ENCODE measurements at regions not wholly inside any gene's neighbourhood (a gene's known extent, or its start where the extent isn't known, plus 50 kb on each side); places are given as distances from the start of the nearest gene placed in this dataset.
"Not testable (repeated sequence)": the region's sequence is repeated elsewhere in the genome, so short reads cannot be mapped to it uniquely, and the experiment has no call there.

- Histone ChIP-seq H3K36me3 (ENCODE audit: insufficient read depth, low read depth, low read length) (no peaks in the 10 kb centered on the region), H3K4me1 (ENCODE audit: insufficient read depth, low read length) (no peaks in the 10 kb centered on the region), H3K4me3 (ENCODE audit: low read length) (no peak overlapping the region), H3K9me3 (ENCODE audit: insufficient read depth, low read depth, low read length) (no peaks in the 10 kb centered on the region), H3K9ac (ENCODE audit: low read depth, low read length) (no peak overlapping the region), H3K27ac (ENCODE audit: low read length) (no peak overlapping the region), H3K27me3 (ENCODE audit: insufficient read depth, low read length) (no peaks in the 10 kb centered on the region)
Measured at GRCh38 chr10:130352291-130352645, 216.1 kb downstream of the GLRX3 start.

- H3K9ac ChIP-seq (ENCODE audit: low read depth, low read length): no peak overlapping the region
- H3K27me3 ChIP-seq (ENCODE audit: insufficient read depth, low read length): no peaks in the 10 kb centered on the region
- no peaks in the 10 kb centered on the region for H3K9me3 ChIP-seq (ENCODE audit: insufficient read depth, low read depth, low read length)
- no peak overlapping the region for H3K27ac ChIP-seq (ENCODE audit: low read length)
- no peaks in the 10 kb centered on the region for H3K36me3 ChIP-seq (ENCODE audit: insufficient read depth, low read depth, low read length)
- H3K4me1 ChIP-seq (ENCODE audit: insufficient read depth, low read length): no peaks in the 10 kb centered on the region
- no peak overlapping the region for H3K4me3 ChIP-seq (ENCODE audit: low read length)
Measured at GRCh38 chr10:130353928-130354572, 217.9 kb downstream of the GLRX3 start.

GRCh38 chr10:130354573-130354954, 218.4 kb downstream of the GLRX3 start:
- no peaks in the 10 kb centered on the region for H3K4me1 ChIP-seq (ENCODE audit: insufficient read depth, low read length)
- H3K27ac ChIP-seq (ENCODE audit: low read length): no peak overlapping the region
- H3K4me3 ChIP-seq (ENCODE audit: low read length): no peak overlapping the region
- H3K27me3 ChIP-seq (ENCODE audit: insufficient read depth, low read length): no peaks in the 10 kb centered on the region
- no peaks in the 10 kb centered on the region for H3K9me3 ChIP-seq (ENCODE audit: insufficient read depth, low read depth, low read length)
- H3K36me3 ChIP-seq (ENCODE audit: insufficient read depth, low read depth, low read length): no peaks in the 10 kb centered on the region
- no peak overlapping the region for H3K9ac ChIP-seq (ENCODE audit: low read depth, low read length)

- H3K27me3 ChIP-seq (ENCODE audit: insufficient read depth, low read length): no peaks in the 10 kb centered on the region
- no peak overlapping the region for H3K4me3 ChIP-seq (ENCODE audit: low read length)
- no peaks in the 10 kb centered on the region for H3K4me1 ChIP-seq (ENCODE audit: insufficient read depth, low read length)
- no peaks in the 10 kb centered on the region for H3K9me3 ChIP-seq (ENCODE audit: insufficient read depth, low read depth, low read length)
- no peaks in the 10 kb centered on the region for H3K36me3 ChIP-seq (ENCODE audit: insufficient read depth, low read depth, low read length)
- H3K27ac ChIP-seq (ENCODE audit: low read length): no peak overlapping the region
- no peak overlapping the region for H3K9ac ChIP-seq (ENCODE audit: low read depth, low read length)
Measured at GRCh38 chr10:130354976-130355795, 219.0 kb downstream of the GLRX3 start.

GRCh38 chr10:130356429-130356828, 220.2 kb downstream of the GLRX3 start:
- not testable (repeated sequence) for H3K4me3 ChIP-seq (ENCODE audit: low read length); H3K27me3 ChIP-seq (ENCODE audit: insufficient read depth, low read length); H3K4me1 ChIP-seq (ENCODE audit: insufficient read depth, low read length); H3K9ac ChIP-seq (ENCODE audit: low read depth, low read length); H3K9me3 ChIP-seq (ENCODE audit: insufficient read depth, low read depth, low read length); H3K27ac ChIP-seq (ENCODE audit: low read length); H3K36me3 ChIP-seq (ENCODE audit: insufficient read depth, low read depth, low read length)

GRCh38 chr10:130357226-130357625, 221.0 kb downstream of the GLRX3 start:
- Histone ChIP-seq H3K27me3 (ENCODE audit: insufficient read depth, low read length) (no peaks in the 10 kb centered on the region), H3K36me3 (ENCODE audit: insufficient read depth, low read depth, low read length) (no peaks in the 10 kb centered on the region), H3K4me3 (ENCODE audit: low read length) (no peak overlapping the region)

GRCh38 chr10:130357951-130358350, 221.8 kb downstream of the GLRX3 start:
- Histone ChIP-seq H3K36me3 (ENCODE audit: insufficient read depth, low read depth, low read length) (no peaks in the 10 kb centered on the region), H3K4me1 (ENCODE audit: insufficient read depth, low read length) (no peaks in the 10 kb centered on the region), H3K9ac (ENCODE audit: low read depth, low read length) (no peak overlapping the region), H3K27ac (ENCODE audit: low read length) (no peak overlapping the region), H3K9me3 (ENCODE audit: insufficient read depth, low read depth, low read length) (no peaks in the 10 kb centered on the region), H3K27me3 (ENCODE audit: insufficient read depth, low read length) (no peaks in the 10 kb centered on the region), H3K4me3 (ENCODE audit: low read length) (no peak overlapping the region)

More at GRCh38 chr10:130357226-130357625, 221.0 kb downstream of the GLRX3 start:
- no peak overlapping the region for H3K27ac ChIP-seq (ENCODE audit: low read length)
- no peak overlapping the region for H3K9ac ChIP-seq (ENCODE audit: low read depth, low read length)
- no peaks in the 10 kb centered on the region for H3K4me1 ChIP-seq (ENCODE audit: insufficient read depth, low read length)
- H3K9me3 ChIP-seq (ENCODE audit: insufficient read depth, low read depth, low read length): no peaks in the 10 kb centered on the region

GRCh38 chr10:130358981-130359650, 222.9 kb downstream of the GLRX3 start:
- H3K4me3 ChIP-seq (ENCODE audit: low read length): no peak overlapping the region
- no peaks in the 10 kb centered on the region for H3K27me3 ChIP-seq (ENCODE audit: insufficient read depth, low read length)
- H3K36me3 ChIP-seq (ENCODE audit: insufficient read depth, low read depth, low read length): no peaks in the 10 kb centered on the region
- H3K4me1 ChIP-seq (ENCODE audit: insufficient read depth, low read length): no peaks in the 10 kb centered on the region
- no peak overlapping the region for H3K9ac ChIP-seq (ENCODE audit: low read depth, low read length)
- no peak overlapping the region for H3K27ac ChIP-seq (ENCODE audit: low read length)
- H3K9me3 ChIP-seq (ENCODE audit: insufficient read depth, low read depth, low read length): no peaks in the 10 kb centered on the region

- Histone ChIP-seq H3K36me3 (ENCODE audit: insufficient read depth, low read depth, low read length) (no peaks in the 10 kb centered on the region), H3K27ac (ENCODE audit: low read length) (no peak overlapping the region)
Measured at GRCh38 chr10:130359711-130360110, 223.5 kb downstream of the GLRX3 start.

GRCh38 chr10:130360826-130361311, 224.7 kb downstream of the GLRX3 start:
- Histone ChIP-seq H3K9ac (ENCODE audit: low read depth, low read length) (no peak overlapping the region), H3K36me3 (ENCODE audit: insufficient read depth, low read depth, low read length) (no peaks in the 10 kb centered on the region), H3K9me3 (ENCODE audit: insufficient read depth, low read depth, low read length) (no peaks in the 10 kb centered on the region), H3K27ac (ENCODE audit: low read length) (no peak overlapping the region), H3K27me3 (ENCODE audit: insufficient read depth, low read length) (no peaks in the 10 kb centered on the region), H3K4me1 (ENCODE audit: insufficient read depth, low read length) (no peaks in the 10 kb centered on the region), H3K4me3 (ENCODE audit: low read length) (no peak overlapping the region)

More at GRCh38 chr10:130359711-130360110, 223.5 kb downstream of the GLRX3 start:
- Histone ChIP-seq H3K9ac (ENCODE audit: low read depth, low read length) (no peak overlapping the region), H3K4me1 (ENCODE audit: insufficient read depth, low read length) (no peaks in the 10 kb centered on the region), H3K9me3 (ENCODE audit: insufficient read depth, low read depth, low read length) (no peaks in the 10 kb centered on the region), H3K4me3 (ENCODE audit: low read length) (no peak overlapping the region), H3K27me3 (ENCODE audit: insufficient read depth, low read length) (no peaks in the 10 kb centered on the region)

- Histone ChIP-seq H3K27ac (ENCODE audit: low read length) (no peak overlapping the region), H3K4me3 (ENCODE audit: low read length) (no peak overlapping the region), H3K27me3 (ENCODE audit: insufficient read depth, low read length) (no peaks in the 10 kb centered on the region), H3K36me3 (ENCODE audit: insufficient read depth, low read depth, low read length) (no peaks in the 10 kb centered on the region), H3K9ac (ENCODE audit: low read depth, low read length) (no peak overlapping the region), H3K9me3 (ENCODE audit: insufficient read depth, low read depth, low read length) (no peaks in the 10 kb centered on the region), H3K4me1 (ENCODE audit: insufficient read depth, low read length) (no peaks in the 10 kb centered on the region)
Measured at GRCh38 chr10:130361351-130362105, 225.3 kb downstream of the GLRX3 start.
